ENCODE measurements at regions not wholly inside any gene's neighbourhood (a gene's known extent, or its start where the extent isn't known, plus 50 kb on each side); places are given as distances from the start of the nearest gene placed in this dataset.
"Not testable (repeated sequence)": the region's sequence is repeated elsewhere in the genome, so short reads cannot be mapped to it uniquely, and the experiment has no call there.

DNA sequence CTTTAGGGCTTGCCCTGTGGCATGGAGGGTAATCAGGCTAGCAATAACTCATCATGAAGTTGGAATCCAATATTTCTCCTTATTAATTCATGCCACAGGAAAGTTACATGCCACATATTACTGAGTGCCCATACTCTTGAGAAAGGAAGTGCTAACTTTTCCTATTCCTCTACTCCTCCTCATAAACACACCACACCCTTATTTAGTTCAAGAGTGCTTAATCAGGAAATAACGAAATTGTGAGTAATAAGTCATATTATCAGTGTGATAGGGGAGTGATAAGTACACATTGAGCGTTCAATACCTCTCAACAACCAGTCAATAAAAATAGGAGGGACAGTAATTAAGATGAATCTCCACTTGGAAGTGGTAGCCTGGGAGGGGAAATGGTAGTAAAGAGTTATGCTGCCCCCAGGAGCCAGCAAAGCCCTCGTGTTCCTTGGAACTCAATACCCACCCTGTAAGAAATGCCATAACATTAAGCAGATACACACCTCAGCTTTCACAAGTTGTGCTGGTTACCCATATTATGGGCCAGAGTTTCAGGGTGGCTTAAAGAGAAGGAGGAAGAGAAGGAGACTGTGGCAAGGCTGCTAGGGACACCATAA lies 410.0 kb upstream of the NR3C2 start:
- no peak for DNase-seq

DNA sequence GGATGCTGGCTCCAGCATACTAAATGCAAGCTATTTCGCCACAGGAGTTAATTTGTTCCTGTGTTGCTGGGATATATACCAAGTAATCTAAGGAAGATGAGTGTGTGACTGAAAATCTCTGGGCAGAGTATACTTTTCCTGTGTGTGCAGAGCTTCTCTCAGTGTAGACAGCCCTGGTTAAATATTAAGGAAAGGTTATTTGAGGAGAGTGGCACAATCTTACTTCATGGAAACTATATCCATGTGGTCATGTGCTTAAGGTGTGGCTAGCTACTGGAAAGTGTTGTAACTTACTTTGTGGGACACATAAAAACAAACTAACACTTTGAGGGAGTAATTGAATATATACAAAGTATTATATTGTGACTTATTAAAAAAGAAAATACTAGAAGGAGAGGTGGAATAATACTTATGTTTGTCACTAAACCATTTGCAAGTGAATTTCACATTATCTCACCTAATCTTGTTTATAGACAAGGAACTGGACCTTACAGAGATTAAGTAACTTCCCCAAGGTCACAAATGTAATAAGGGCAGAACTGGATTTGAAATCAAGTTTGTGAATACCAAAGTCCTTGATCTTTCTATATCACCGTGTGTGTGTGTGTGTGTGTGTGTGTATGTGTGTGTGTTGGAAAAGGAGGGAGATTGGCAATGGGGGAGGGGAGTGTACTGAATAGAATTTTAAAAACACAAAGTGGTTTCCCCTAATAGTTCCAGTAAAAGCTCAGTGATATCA lies 408.2 kb upstream of the NR3C2 start:
- DNase-seq = no peak

DNA sequence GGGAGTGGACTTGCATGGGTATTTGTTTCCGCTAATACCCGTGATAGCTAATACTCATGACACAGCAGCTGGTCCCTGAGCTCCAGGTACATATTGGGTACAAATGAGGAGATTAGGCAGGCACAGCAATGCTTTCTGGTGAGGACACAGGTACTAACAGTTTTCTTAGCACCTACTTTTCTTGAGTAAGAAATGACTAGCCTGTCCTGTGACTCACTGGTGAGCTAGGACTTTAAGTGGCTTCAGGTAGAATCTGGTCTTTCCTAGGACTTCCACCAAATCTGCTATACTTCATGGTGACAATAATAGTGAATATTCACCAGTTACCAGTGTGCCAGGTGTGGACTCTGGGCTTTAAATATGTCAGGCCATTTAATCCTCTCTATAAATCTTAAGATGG lies 407.4 kb upstream of the NR3C2 start:
- no peak for DNase-seq

DNA sequence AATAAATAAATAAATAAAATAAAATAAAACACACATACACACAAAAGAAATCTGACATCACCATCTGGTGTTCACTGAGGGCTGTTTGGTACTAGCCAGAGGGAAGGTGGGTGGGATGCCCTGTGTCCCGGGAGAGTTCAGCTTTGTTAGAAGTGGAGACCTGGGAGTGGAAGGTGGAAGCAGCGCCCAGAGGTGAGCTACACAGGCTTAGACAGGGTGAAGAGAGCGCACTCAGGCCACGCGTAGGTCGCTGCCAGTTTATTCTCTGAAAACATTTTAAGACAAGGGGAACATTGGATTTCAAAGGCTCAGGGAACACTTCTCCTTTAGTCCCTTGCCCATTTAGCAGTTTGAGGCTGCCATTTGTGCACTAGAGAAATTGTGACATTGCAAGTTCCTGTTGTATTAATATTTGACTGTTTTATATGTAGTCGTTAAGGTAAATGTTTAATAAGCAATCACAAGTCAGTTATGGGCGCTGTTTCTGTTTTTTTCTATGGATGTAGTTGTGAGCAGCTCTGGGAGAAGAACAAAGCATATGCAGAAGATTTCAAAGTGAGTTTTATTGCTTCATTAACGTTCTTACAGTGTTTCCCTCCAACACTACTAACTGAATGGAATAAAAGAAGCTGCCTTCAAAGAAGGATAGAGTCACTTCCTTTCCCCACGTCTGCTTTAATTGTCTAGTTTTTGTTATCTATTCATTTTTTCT lies 405.5 kb upstream of the NR3C2 start:
- DNase-seq = no peak

DNA sequence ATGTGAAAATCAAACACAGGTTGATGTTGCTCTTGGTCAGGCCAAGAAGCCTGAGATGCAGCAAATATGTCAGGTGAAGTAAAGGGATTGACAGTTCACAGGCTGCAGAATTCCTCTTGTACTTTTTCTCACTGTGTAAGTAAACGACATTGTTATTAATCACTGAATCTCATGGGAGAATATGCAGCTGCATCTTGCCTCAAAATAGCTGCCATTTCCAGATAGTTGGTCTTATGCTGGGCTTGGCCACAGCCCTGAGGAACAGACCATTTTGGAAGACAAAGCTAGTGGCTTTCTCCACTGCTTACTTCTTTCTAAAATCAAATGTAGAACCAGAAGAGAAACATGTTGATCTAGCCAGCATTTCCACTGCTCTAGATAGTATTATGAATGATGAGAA lies 403.4 kb upstream of the NR3C2 start:
- DNase-seq = no peak

DNA sequence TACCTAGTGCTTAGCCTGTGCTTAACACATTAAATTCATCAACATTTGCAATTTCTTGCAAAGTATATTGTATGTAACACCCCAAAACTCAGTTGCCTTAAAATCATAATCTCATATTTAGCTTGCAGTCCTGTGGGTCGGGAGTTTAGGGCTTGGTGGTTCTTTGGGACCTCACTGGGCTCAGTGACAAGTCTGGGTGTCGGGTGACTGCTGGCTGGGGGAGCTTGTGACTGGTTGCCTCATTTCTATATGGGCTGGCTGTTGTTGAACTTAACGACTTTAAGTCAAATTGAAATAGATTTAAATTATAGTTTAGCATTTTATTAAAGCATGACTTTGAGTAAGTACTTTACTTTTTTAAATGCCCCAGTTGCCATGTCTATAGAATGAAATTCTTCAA lies 401.4 kb upstream of the NR3C2 start:
- DNase-seq = no peak

DNA sequence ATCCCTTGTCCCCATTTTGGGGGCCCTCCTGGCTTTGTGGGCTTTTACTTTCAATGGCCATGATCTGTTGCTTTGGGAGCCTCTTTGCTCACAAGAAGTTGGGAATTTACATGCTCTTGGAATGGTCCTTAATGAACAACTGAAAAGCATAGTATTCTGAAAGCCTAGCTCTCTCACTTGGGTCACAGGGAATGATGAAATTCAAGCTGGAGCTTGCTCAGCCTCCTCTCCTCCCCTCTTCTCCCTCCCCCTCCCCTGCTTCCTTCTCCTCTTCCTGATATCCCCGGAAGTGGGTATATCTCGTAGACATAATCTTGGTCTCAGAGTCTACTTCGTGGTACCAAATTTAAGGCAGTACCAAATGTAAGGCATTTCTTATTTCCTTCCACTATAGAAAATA lies 400.6 kb upstream of the NR3C2 start:
- no peak for DNase-seq

DNA sequence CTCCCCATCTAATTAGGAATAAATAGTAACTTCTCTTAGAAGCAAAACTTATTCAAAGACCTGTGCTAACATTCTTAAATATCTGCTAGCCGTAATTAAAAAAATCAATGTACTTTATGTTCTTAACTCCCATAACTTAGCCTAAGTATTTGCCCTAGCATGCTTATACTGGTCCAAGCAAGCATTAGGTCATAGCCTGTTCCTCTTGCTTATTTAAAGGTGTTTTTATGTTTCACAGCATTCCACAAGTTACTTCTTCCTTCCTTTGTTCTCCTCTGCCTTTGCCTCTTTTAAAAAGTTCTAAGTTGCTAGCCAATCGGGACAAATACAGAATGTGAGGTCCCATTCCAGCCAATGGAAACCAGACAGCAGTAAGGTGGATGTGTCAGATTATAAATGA lies 395.4 kb upstream of the NR3C2 start:
- DNase-seq = not testable (repeated sequence)

DNA sequence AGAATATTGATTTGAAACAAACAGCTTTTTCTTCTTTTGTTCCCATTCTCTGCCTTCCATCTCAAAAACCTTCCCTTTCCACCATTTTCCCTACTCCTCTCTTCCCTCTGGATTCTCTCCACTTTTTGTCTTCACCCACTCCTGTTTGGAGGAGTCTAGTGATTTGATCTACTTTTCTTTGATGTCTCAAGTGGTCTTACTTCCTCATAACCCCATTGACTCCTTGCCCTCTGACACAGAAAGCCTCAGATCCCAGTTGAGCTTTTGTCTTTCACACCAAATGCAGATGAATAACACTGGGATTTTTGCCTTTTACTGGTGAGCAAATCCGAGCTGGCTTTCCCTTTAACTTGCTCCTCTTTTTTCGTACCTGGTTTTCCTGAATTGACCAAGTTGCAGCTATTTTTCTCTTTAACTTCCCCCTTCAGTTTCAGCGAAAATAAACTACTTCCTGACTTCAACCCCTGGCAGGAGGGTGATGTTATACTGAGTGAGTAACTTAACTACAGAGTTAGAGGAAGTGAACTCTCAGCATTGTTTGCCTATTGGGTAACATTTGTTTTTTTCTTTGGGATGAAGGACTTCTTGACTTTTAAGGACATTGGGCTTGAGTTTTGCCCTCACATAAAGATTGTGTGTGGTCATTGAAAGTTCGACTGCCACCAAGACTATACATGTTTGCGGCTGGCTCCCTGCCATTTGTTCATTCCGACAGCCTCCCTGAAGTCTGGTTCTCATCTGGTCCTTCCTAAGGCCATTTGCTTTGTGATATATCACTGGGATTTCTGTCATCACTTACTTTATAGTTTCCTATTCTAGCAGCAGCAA lies 392.8 kb upstream of the NR3C2 start:
- no peak for DNase-seq

DNA sequence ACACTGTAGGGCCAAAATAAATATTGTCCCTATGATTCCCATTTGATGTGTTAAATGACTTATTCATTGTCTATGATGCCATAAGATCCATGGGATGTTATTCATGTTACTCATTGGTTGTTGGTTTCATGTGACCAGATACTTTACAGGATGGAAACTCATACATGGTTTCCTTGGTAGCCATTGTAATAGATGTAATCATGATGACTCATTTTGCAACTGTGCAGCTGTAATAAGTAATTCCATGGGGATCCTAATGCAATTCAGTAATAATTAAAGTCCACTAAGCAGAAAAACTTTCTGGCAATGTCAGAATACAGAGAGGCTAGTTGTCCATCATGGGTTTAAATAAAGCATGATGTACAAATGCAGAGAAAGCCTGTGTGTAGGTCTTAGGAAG lies 389.7 kb upstream of the NR3C2 start:
- DNase-seq = no peak

DNA sequence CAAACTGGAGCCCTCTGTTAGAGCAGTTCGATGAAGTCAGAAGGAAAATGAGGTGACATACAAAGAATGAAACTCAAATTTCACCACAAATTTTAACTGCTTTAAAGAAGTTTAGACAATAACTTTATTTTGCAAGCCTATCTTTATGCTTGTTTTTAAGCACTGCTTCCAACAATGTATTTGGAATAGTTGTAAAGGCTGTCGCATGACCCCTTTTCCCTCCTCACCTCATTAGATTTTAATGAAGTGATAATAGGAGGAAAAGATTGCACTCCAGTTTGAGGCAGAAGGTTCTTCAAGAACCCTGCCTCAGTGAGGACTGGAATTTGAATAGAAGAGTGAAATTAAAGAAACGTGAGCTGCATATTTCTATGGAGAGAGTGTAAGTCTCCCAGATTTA lies 386.1 kb upstream of the NR3C2 start:
- no peak for DNase-seq

DNA sequence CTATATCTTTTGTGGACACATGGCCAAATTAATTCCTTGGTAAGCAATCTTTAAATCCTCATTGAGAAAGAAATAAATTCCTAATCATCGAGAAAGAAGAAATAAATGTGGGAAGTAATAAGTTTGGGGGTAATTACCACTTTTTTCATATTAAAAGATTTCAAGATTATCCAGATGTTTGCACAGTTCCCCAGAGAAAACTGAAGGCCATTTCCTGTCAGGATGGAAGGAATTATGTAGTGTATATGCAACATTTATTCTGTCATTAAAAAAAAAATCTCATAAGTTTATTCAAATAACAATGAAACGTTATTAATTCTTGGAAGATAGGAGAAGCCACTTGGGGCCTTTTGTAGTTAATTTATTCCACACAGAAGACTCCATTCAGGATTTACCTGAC lies 385.6 kb upstream of the NR3C2 start:
- no peak for DNase-seq

DNA sequence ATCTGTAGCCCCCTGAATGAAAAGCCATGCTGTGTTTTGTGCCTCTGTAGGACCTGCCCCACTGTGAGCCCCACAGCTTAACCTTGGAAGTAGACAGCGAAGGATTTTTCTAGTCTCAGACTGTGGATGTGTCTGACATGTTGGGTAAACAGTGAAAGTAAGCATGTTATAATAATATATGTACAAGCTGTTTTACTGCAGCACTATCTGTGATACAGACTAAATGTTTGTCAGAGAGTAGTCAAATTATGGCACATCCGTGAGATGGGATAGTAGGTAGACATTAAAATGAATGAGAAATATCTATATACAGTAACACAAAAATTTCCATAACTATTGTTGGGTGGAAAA lies 381.2 kb upstream of the NR3C2 start:
- DNase-seq = no peak

DNA sequence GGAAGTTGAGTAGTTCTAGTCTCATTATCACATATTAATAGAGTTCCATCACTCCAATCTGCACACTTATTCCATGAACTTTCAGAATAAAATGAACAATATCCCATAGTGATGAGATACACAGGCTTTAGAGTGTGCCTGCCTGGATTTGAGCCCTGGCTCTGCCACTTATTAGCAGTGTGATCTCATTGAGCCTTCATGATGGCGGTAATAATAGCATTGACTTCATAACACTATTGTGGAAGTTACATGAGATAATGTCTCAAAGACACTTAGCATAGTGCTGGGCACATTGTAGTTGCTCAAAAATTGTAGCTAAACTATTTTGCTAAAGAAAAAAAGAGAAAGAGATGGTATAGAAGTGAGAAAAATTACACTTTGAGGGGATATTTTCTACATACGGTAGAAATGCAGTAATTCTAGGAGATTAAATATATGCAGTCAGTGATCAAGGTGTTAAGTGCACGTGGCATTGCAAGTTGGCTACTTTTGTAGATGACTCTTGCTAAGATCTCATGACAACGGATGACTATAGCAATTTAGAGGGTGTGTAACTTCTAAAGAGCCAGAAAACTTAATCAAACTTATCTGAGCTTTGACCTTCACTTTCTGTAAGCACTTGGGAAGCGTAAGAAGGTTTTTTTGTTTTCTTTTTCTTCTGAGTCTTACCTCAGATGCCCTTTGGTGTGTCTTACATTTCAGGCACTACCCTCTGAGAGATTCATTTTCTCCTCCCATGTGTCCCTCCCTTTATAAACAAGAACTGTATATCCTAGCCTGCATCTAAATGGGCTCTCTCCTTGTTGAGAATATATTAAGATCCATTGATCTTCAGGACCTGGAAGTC lies 380.6 kb upstream of the NR3C2 start:
- no peak for DNase-seq

DNA sequence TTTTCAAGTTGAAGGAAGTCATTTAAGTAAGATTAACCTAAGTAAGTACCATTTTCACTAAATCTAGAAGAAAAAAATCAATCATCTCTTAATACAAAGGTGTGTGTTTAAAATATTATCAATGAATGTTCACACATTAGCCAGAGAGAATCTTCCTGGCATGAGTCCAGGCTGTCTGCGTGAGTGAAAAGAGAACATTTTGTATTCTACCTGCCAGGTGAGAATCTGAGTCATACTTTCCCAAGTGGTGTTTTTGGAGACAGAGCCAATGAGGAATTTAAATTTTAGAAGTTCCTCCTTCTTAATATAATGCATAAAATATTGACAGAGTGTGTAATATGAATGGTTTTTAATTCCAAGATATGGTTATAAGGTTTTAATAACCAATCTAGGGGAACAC lies 371.8 kb upstream of the NR3C2 start:
- no peak for DNase-seq

DNA sequence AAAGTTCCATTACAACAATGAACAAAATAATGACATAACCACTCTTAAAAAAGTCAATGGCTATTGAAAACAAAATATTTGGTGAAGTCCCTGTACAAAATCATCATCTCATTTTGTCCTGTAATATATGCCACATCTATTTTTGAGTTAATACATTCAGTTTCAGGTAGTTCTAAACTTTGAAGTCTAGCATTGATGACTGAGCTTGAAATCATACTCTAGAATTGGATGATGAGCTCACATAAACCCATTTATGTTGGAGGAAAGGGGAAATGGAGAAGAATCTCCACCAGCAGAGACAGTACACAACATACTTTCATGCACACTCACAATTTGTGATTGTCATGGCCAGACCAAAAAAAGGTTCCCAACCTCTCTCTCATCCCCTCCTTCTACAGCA lies 371.1 kb upstream of the NR3C2 start:
- no peak for DNase-seq

DNA sequence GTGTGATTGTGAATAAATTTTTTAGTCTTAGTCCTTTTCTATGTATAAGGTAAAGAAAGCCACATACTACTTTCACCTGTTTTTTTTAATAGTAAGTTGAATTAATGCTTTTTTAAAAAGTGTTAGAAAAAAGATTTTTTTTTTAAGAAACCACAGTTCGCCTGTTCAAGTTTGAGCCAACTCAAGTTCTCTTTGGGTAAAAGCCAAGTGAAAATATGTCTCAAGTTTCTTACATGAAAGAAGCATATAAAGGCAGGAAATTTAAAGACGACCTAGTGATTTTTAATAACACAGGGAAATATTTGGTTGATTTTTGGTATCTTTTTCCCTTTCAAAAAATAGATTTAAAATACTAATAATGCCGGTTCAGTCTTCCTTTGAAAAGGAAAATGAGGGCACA lies 369.9 kb upstream of the NR3C2 start:
- DNase-seq = no peak

DNA sequence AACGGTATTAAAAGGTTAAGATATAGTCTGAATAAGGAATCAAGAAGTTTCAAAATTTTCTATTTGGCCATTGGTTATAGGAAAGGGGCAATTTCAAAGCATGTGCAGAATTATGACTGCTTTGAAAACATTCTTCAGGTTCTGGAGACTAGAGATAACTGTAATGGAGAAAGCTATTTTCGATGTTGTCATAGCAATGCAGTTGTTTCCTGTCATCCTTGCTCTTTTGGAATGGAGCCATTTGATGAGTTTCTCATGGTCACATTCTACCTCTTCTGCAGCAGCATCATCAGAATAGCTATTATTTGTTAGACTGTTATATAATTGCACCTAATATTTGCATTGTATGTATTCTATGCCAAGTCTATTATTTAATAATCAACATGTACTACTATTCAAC lies 368.2 kb upstream of the NR3C2 start:
- no peak for DNase-seq

DNA sequence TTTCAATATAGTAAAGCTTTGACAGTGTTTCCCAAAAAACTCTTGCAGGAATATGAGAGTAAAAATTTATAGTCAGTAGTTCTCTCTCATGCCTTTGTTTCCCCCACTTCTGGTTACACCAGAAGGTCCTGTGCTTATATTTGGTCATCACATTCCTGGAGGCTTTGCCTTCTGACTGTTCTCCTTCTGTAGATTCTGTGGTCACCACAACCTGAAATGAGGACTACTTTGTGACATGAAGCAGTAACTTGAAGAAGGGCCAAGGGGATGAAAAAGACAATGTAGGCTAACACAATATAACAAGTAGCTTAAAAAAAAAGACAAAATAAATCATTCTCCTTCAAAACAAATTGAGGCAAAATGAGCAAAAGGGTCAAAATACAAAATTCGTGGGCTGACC lies 366.2 kb upstream of the NR3C2 start:
- DNase-seq = no peak

DNA sequence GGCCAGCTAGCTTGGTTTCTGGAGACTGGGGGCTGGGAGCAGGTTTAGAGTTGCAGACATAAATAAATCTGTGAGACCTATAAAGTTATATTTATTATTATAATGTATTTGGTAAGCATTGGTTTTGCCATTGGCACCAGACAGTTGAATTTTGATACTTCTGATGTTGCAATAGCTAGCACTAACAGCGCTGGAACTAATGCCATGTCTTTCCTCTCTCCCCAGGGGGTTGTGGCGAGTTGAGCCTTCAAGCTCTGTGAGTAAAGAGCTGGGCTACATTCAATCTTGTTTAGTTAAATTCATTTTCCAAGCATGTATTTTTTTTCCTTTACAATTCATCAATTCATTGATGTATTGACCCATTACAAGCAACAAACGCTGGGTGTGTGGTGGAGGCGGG lies 358.7 kb upstream of the NR3C2 start:
- DNase-seq = no peak

DNA sequence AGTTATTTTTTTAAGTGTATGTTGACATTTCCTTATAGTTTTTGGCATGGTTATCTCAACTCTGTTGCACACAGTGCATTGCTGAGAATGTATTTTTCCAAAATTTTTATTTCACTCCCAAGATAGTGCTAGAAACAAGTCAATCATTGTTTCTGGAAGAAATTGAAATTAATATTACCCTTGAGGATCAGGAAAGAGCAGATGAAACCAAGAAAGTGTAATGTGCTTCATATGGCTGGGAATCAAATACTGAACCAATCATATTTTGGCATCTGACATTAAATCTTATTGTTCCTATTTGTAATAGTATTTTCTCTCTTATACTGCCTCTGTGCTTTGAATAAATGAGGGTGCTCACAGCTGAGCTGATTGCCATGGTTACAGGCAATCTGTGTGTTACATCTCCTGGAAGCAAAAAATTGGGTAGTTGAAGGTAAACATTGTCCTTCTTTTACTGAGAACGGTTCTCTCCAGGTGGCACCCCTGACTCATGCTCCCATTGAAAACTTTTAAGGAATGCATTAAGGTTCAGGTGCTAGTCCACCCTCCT lies 358.2 kb upstream of the NR3C2 start:
- no peak for DNase-seq

DNA sequence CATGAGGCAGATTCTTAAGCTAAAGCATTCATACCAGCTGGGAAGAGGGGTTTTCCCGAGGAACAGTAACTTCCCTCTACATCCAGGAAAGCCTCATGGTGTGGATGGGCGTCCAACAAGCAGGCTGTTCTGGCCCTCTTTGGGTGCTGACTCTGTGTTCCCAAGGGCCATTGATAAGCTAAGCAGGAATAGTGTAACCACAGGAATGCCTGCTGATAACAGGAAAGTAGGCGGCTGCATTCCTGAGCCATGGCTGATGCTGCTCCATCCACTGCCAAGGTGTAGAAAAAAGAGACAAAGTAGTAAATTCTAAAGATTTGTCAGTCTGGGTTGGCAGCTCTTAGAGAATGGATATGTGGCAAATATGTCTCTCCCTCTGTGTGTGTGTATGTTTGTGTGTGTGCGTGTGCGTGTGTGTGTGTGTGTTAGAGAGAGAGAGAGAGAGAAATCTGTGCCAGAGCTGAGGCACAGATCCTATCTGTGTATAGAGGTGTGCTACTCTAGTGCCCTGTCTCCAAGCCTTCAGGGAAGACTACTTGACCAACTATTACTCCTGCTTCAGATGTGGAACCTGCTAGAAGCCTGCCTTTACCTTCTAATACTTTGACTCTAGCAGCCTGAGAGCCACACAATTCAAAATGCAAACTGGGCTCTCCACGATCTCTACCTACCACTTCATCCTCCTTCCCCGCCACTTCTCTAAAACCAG lies 353.1 kb upstream of the NR3C2 start:
- DNase-seq = no peak
